ENCODE measurements at regions not wholly inside any gene's neighbourhood (a gene's known extent, or its start where the extent isn't known, plus 50 kb on each side); places are given as distances from the start of the nearest gene placed in this dataset.
A peak's percentile ranks its signal among the peaks of the same experiment; 100 is the strongest.

DNA sequence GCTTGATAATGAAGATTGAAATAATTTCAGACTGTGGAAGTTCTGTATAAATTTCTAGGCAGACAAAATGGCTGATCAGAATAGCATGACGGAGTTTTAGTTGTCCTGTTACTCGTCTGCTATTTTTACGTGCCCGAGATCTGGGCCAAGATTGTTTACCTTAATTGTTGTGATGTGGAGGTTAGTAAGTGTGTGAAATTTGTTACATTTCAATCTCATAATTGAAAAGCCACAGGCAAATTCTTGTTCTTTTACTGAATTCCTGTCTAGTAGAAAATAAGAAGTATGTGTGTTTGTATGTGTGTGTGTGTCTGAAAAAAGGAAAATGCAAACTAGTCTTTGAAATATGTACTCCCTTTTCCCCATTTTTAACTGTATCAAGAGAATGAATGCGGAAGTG lies 115.2 kb downstream of the UTRN start:
- H3K36me3 ChIP-seq = no peaks in the 10 kb centered on the region
- no peak for DNase-seq
- intact Hi-C loops (cut with DNase I; ENCODE audit: low total_unique reads) = no loop called here
- TF ChIP-seq POLR2AphosphoS5 (IDR thresholded peaks at IDR 0.05) (no peak), EP300 (IDR thresholded peaks at IDR 0.05) (no peak), POLR2A (IDR thresholded peaks at IDR 0.05) (no peak)
- TF ChIP-seq, protein P1, sequence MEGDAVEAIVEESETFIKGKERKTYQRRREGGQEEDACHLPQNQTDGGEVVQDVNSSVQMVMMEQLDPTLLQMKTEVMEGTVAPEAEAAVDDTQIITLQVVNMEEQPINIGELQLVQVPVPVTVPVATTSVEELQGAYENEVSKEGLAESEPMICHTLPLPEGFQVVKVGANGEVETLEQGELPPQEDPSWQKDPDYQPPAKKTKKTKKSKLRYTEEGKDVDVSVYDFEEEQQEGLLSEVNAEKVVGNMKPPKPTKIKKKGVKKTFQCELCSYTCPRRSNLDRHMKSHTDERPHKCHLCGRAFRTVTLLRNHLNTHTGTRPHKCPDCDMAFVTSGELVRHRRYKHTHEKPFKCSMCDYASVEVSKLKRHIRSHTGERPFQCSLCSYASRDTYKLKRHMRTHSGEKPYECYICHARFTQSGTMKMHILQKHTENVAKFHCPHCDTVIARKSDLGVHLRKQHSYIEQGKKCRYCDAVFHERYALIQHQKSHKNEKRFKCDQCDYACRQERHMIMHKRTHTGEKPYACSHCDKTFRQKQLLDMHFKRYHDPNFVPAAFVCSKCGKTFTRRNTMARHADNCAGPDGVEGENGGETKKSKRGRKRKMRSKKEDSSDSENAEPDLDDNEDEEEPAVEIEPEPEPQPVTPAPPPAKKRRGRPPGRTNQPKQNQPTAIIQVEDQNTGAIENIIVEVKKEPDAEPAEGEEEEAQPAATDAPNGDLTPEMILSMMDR (IDR thresholded peaks at IDR 0.05) = no peak
- 76 to 86% (median 77%) methylated on average over 5 of the region's 5 CpGs for WGBS, 5 donors
- H3K9me3 ChIP-seq = peaks cover 0 to 11% (median 4%) of the 10 kb centered on the region in 4 donors
- peak overlapping the region in 3 of 5 donors; percentile 15 to 43 (median 22) for H3K27ac ChIP-seq
- no peaks in the 10 kb centered on the region for H3K27me3 ChIP-seq
- H3K4me1 ChIP-seq = peaks cover 0 to 26% (median 14%) of the 10 kb centered on the region in 4 donors
- no peak overlapping the region for H3K4me3 ChIP-seq

DNA sequence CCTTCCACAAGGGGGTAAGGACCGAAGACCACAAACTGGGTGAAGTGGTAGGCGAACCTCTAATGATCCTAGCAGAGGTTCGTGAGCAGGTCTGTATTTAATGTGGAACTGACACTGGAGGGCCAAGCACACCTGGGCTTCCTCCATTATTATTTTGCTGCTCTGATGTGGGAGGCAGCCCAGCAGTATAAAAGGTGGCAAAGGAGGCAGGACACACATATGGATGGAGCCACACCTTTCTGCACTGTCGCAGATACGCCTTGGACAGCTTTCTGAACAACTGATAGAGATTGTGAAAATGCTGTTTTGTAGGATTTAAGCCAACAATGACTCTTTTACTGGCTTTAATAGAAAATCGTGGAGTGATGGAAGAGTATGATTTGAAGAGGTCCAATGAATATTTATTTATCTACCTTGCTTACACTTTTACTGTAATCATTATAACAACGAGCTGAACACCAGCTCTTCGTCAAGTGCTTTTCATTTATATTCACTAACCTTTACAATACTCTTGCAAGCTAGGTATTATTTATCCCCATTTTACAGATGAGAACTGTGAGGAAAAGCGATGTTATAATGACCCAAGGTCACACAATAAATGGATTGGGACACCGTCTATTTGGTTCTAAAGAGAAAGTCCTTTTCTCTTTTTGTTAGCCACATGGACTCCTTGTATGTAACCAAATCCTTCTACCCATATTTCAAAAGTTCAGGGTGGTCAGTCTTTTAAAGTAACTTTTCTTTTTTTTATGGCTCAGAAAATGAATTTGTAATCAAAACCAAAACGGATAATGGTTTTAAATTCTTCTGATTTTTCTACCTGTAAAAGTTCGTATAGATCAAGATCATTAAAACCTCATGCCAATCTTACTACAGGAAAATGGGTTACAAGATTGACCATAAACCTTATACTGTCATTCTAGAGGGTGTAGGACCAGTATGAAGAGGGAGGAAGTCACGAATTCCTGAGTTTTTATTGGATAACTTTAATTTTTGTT lies 116.9 kb downstream of the UTRN start:
- peak overlapping the region in 1 of 5 donors; percentile 43 for H3K27ac ChIP-seq
- no peaks in the 10 kb centered on the region for H3K36me3 ChIP-seq
- peaks cover 0 to 11% (median 4%) of the 10 kb centered on the region in 4 donors for H3K9me3 ChIP-seq
- TF ChIP-seq, protein P1 (IDR thresholded peaks at IDR 0.05) = no peak
- TF ChIP-seq POLR2AphosphoS5 (IDR thresholded peaks at IDR 0.05) (no peak), EP300 (IDR thresholded peaks at IDR 0.05) (no peak), POLR2A (IDR thresholded peaks at IDR 0.05) (no peak)
- H3K4me3 ChIP-seq = no peak overlapping the region
- 95 to 97% (median 96%) methylated on average over 13 of the region's 13 CpGs for WGBS, 5 donors
- H3K27me3 ChIP-seq = no peaks in the 10 kb centered on the region
- peaks cover 0 to 30% (median 14%) of the 10 kb centered on the region in 4 donors for H3K4me1 ChIP-seq
- no peak for DNase-seq
- intact Hi-C loops (cut with DNase I; ENCODE audit: low total_unique reads) = no loop called here

DNA sequence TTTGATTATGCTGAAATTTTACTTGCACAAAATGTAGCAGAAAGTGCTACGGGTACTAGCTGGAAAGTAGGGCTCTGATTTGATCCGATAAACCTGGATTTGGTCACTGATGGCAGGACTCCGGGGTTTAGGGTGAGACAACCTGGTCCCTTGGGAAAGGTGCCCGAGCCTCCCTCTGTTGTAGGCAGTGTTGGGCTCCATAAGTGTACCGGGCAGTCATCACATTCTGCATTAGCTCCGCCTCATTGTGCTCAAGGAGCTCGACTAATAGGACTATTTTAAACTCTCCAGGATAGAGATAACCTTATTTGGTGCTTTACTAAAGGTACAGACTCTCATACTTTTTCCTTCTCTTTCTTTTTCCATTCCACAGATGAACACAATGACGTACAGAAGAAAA lies 117.6 kb downstream of the UTRN start:
- WGBS, 5 donors = 90 to 94% (median 90%) methylated on average over 8 of the region's 8 CpGs
- intact Hi-C loops (cut with DNase I; ENCODE audit: low total_unique reads) = no loop called here
- Histone ChIP-seq H3K4me3 (no peak overlapping the region), H3K4me1 (peaks cover 0 to 37% (median 16%) of the 10 kb centered on the region in 4 donors), H3K36me3 (no peaks in the 10 kb centered on the region), H3K9me3 (peaks cover 0 to 9% (median 3%) of the 10 kb centered on the region in 4 donors), H3K27ac (no peak overlapping the region), H3K27me3 (no peaks in the 10 kb centered on the region)
- no peak for TF ChIP-seq EP300 (IDR thresholded peaks at IDR 0.05)
- DNase-seq = no peak

DNA sequence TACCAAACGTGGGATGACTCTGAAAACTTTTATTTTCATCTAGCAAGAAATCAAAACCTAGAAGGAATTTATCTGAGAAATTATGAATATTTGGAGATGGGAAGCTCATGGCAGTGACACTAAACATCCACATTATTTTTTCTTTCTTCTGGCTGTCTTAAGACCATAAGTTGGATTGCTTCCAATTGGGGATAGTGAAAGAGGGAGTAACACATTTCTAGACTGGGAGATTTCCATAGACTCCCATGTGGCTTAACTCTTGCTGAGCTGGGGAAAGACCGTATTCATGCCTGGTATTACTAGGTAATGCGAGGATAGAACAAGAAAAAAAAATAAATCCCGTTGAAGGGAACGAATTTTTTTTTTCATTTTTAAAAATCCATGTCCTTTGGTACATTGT lies 120.0 kb downstream of the UTRN start:
- Histone ChIP-seq H3K9me3 (no peaks in the 10 kb centered on the region), H3K4me1 (peaks cover 0 to 44% (median 18%) of the 10 kb centered on the region in 4 donors), H3K27me3 (no peaks in the 10 kb centered on the region), H3K4me3 (no peak overlapping the region), H3K27ac (peak overlapping the region in 1 of 5 donors; percentile 43), H3K36me3 (no peaks in the 10 kb centered on the region)
- TF ChIP-seq, protein P1 (IDR thresholded peaks at IDR 0.05) = no peak
- TF ChIP-seq EP300 (IDR thresholded peaks at IDR 0.05) = no peak
- no peak for TF ChIP-seq POLR2A (IDR thresholded peaks at IDR 0.05)
- TF ChIP-seq POLR2AphosphoS5 (IDR thresholded peaks at IDR 0.05) = no peak
- WGBS, 5 donors = 74 to 89% (median 82%) methylated on average over 5 of the region's 5 CpGs
- peak in 1 of 2 donors; percentile 69 for DNase-seq
- intact Hi-C loops (cut with DNase I; ENCODE audit: low total_unique reads) = no loop called here
